ENCODE measurements at regions not wholly inside any gene's neighbourhood (a gene's known extent, or its start where the extent isn't known, plus 50 kb on each side); places are given as distances from the start of the nearest gene placed in this dataset.

DNA sequence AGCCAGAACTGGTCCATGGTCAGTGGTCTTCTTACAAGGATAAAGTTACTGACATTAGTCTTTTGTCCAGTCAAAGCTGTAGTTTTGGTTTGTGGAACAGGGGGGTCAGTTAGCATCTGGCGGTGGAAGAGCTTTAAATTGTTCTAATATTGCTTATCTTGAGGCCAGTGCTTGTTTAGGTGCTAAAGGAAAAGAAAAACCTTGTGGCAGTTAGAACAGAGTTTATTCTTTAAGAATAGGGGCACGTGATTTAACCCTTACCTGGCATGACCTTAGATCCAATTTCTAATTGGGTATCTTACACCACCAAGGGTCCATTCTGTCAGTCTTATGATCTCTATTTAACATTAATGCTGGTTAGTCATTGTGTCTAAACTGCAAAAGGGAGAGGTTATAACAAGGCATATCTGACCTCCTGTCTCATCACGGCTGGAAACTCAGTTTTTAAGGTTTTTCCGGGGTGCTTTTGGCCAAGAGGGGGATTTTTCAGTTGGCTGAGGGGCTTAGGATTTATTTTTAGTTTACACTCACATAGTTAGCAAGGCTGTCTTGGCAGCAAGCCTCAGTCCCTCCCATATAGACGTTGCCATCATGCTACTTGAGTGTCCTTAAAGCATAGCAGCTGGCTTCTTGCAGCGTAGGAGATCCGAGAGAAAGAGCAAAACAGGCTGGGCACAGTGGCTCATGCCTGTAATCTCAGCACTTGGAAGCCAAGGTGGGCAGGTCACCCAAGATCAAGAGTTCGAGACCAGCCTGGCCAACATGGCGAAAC, 60.1 kb upstream of the FAM89A start:
- in situ Hi-C loops (cut with HindIII; ENCODE audit: low sequenced_read_pairs): no loop called here
- H3K4me3 ChIP-seq (ENCODE audit: low read depth, low read length): no peak overlapping the region
- TF ChIP-seq CTCF (IDR thresholded peaks at IDR 0.05; ENCODE audit: low read depth, low read length): no peak
- no peak for DNase-seq (ENCODE audit: low read depth, low spot score)

DNA sequence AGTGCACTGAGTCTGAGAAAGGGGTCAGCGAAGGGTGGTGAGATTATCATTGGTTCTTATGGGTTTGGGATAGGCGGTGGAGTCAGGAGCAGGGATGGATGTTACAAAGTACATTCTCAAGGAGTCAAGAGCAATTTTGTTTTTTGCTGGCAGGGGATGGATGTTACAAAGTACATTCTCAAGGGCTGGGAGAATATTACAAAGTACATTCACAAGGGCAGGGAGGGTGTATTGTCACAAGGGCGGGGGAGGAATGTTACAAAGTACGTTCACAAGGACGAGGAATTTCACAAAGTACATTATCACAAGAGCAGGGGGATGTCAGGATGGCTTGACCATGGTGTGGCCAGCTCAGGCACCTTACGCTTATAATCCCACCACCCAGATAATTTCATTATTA, 59.3 kb upstream of the FAM89A start:
- H3K4me3 ChIP-seq (ENCODE audit: low read depth, low read length): no peak overlapping the region
- TF ChIP-seq CTCF (IDR thresholded peaks at IDR 0.05; ENCODE audit: low read depth, low read length): no peak
- in situ Hi-C loops (cut with HindIII; ENCODE audit: low sequenced_read_pairs): no loop called here
- DNase-seq (ENCODE audit: low read depth, low spot score): no peak

DNA sequence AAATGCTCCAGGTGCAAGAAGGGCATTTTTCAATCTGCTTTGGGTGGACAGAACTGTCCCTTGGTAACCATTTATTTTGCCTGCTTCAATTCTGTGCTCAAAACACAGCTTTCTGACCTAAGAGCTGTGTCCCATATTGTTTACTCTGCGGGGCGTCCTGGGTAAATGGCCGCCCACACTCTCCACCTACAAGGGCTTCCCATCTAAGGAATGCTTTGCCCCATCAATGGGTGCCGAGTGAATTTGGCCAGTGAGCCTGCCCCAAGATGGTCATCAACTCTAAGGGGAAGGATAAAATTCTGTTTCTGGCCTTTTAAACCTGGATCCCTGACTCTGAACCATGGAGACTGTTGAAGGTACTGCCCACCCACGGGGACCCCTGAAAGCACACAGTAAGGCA, 55.5 kb upstream of the FAM89A start:
- TF ChIP-seq CTCF (IDR thresholded peaks at IDR 0.05; ENCODE audit: low read depth, low read length): no peak
- H3K4me3 ChIP-seq (ENCODE audit: low read depth, low read length): no peak overlapping the region
- DNase-seq (ENCODE audit: low read depth, low spot score): no peak
- in situ Hi-C loops (cut with HindIII; ENCODE audit: low sequenced_read_pairs): no loop called here

DNA sequence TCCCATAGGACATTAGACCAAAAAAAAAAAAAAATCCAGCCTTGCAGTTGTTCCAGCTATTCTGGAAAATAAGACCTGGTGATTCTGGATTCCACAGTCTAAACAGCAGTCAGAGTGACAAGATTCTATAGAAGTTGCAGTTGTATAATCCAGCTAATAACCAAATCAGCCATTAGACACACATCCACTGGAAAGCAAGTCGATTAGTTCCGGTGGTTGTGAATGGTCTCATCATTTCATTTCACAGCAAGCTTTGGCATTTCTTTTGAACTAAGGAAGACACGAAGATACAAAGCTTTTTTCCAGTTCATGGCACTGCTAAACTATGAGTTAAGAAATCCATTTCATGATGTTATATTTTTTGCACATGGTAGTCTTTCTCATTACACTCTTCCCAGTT, 54.4 kb upstream of the FAM89A start:
- DNase-seq (ENCODE audit: low read depth, low spot score): no peak
- in situ Hi-C loops (cut with HindIII; ENCODE audit: low sequenced_read_pairs): no loop called here
- TF ChIP-seq CTCF (IDR thresholded peaks at IDR 0.05; ENCODE audit: low read depth, low read length): no peak
- no peak overlapping the region for H3K4me3 ChIP-seq (ENCODE audit: low read depth, low read length)

DNA sequence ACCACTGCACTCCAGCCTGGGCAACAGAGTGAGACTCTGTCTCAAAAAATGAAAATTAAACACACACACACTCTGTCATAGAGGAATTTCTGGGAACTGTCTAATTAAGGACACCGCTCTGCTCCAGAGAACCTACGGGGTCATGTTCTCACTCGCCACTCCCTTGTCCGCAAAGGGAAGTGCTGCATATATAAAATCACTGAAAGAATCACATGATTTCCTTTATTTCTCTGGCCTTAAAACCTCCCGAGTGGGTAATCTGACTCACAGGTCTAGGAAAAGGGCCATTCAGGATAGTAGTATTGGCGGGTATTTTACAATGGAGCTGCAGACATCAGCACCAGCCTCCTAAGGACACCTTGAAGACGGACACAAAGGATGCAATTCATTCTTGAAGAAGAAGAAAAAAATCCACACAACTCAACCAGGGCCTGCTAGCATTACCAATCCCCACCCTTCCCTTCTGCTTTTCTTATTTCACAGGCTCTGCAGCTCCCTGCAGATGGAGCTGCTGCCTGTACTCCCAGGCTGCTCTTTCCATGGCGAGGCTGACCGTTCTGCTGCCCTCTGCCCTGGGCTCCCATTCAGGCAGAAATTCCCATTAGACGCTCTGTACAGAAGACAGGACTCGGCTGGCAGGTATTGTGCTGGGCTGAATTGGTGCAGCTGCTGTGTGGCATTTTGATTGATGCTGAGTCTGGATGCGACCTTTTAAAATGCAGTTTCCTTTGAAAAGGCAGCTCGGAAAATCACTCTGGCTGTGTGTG, 53.3 kb upstream of the FAM89A start:
- in situ Hi-C loops (cut with HindIII; ENCODE audit: low sequenced_read_pairs): no loop called here
- TF ChIP-seq CTCF (IDR thresholded peaks at IDR 0.05; ENCODE audit: low read depth, low read length): peak; percentile 33
- no peak overlapping the region for H3K4me3 ChIP-seq (ENCODE audit: low read depth, low read length)
- peak; percentile 11 for DNase-seq (ENCODE audit: low read depth, low spot score)

GRCh38 chr1:231092380-231092779, 52.3 kb upstream of the FAM89A start:
- DNase-seq (ENCODE audit: low read depth, low spot score): no peak
- in situ Hi-C loops (cut with HindIII; ENCODE audit: low sequenced_read_pairs): no loop called here
- TF ChIP-seq CTCF (IDR thresholded peaks at IDR 0.05; ENCODE audit: low read depth, low read length): no peak
- H3K4me3 ChIP-seq (ENCODE audit: low read depth, low read length): no peak overlapping the region

Data from astrocyte of the spinal cord (primary cell).